ENCODE measurements at regions not wholly inside any gene's neighbourhood (a gene's known extent, or its start where the extent isn't known, plus 50 kb on each side); places are given as distances from the start of the nearest gene placed in this dataset.

DNA sequence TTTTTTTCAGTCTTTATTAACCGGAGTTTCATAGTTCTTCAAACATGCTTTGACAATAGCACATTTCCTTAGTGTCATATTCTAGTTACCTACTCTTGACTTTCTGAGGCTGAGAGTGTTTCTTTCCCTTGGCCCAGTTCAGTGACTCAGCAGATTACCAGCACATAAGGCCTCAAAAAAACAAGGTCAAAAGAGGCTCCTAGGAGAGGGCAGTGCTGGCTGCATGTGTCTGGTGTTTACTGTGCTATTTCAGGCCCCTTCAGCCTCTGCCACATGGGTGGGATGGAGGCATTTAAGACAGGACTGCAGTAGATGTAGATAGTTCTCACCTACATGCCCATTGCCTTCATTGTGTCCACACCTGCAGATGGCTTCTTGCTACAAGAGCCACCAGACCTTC, 198.2 kb upstream of the SSTR4 start (continued):
- TF ChIP-seq, protein P1, sequence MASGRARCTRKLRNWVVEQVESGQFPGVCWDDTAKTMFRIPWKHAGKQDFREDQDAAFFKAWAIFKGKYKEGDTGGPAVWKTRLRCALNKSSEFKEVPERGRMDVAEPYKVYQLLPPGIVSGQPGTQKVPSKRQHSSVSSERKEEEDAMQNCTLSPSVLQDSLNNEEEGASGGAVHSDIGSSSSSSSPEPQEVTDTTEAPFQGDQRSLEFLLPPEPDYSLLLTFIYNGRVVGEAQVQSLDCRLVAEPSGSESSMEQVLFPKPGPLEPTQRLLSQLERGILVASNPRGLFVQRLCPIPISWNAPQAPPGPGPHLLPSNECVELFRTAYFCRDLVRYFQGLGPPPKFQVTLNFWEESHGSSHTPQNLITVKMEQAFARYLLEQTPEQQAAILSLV (CRISPR knock-in tag; IDR thresholded peaks at IDR 0.05; ENCODE audit: borderline replicate concordance) = no peak
- TF ChIP-seq SAP130 (CRISPR knock-in tag; IDR thresholded peaks at IDR 0.05; ENCODE audit: low read depth) (no peak), RNF2 (conservative IDR thresholded peaks at IDR 0.05; ENCODE audit: low read depth) (no peak)
- TF ChIP-seq, protein P2, sequence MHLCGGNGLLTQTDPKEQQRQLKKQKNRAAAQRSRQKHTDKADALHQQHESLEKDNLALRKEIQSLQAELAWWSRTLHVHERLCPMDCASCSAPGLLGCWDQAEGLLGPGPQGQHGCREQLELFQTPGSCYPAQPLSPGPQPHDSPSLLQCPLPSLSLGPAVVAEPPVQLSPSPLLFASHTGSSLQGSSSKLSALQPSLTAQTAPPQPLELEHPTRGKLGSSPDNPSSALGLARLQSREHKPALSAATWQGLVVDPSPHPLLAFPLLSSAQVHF (CRISPR knock-in tag; IDR thresholded peaks at IDR 0.05) = no peak
- TF ChIP-seq, protein P3, sequence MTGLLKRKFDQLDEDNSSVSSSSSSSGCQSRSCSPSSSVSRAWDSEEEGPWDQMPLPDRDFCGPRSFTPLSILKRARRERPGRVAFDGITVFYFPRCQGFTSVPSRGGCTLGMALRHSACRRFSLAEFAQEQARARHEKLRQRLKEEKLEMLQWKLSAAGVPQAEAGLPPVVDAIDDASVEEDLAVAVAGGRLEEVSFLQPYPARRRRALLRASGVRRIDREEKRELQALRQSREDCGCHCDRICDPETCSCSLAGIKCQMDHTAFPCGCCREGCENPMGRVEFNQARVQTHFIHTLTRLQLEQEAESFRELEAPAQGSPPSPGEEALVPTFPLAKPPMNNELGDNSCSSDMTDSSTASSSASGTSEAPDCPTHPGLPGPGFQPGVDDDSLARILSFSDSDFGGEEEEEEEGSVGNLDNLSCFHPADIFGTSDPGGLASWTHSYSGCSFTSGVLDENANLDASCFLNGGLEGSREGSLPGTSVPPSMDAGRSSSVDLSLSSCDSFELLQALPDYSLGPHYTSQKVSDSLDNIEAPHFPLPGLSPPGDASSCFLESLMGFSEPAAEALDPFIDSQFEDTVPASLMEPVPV (CRISPR knock-in tag; IDR thresholded peaks at IDR 0.05) = no peak

DNA sequence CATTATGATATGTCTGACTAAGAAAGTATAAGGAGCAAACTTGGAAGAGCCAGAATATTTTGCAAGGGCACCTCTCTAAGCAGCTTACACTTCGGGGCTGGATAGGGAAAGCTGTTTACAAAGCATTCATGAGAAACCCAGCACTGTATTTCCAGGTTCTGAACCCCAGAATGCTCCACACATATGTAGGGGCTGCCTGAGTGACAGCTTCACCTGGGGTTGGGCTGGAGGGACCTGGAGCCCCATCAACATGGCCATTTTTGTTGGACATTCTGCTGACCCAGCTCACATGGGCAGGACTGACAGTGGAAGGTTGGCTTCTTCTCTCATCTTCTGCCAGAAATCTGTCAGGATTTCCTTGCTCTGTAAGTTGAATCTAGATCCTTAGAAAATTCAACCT, 197.1 kb upstream of the SSTR4 start:
- no TSS peak for BruUV-seq (replicated peaks)
- no peak for FAIRE-seq
- no peak overlapping the region for H3K27ac ChIP-seq (ENCODE audit: extremely low read length, insufficient read depth, low read length)
- intact Hi-C loops (cut with micrococcal nuclease; ENCODE audit: unreplicated experiment) (no loop called here), in situ Hi-C loops (cut with HindIII; ENCODE audit: extremely low pct_ligation_motif_present, low pct_unique_long_range_greater_than_20kb) (no loop called here)
- no peaks in the 10 kb centered on the region for H3K79me2 ChIP-seq (ENCODE audit: insufficient read depth, low read length)
- POLR2A ChIA-PET = no interaction called here
- H3K9ac ChIP-seq (ENCODE audit: insufficient read depth, low read depth, low read length) = no peak overlapping the region
- no peaks in the 10 kb centered on the region for H4K20me1 ChIP-seq (ENCODE audit: insufficient read depth, low read length)
- H3K4me1 ChIP-seq (ENCODE audit: insufficient read depth, low read length) = no peaks in the 10 kb centered on the region
- no peaks in the 10 kb centered on the region for H3K36me3 ChIP-seq (replicated peaks in 1 of 2; ENCODE audit: control insufficient read depth in 1 of 2, insufficient read depth in 2 of 2, low read length in 2 of 2)
- H3K9me3 ChIP-seq (ENCODE audit: low read length) = no peaks in the 10 kb centered on the region
- ATAC-seq = no peak
- CTCF ChIA-PET (ENCODE audit: low intra/inter-chr PET ratio, low total read pairs) = no interaction called here
- TF ChIP-seq ISX (CRISPR knock-in tag; conservative IDR thresholded peaks at IDR 0.05) = no peak
- TF ChIP-seq ZNF792 (CRISPR knock-in tag; IDR thresholded peaks at IDR 0.05) = no peak
- TF ChIP-seq IRF2 (CRISPR knock-in tag; IDR thresholded peaks at IDR 0.05) = no peak
- no peak for TF ChIP-seq KDM2A (CRISPR knock-in tag; IDR thresholded peaks at IDR 0.05; ENCODE audit: borderline replicate concordance, low read depth)
- no peak for TF ChIP-seq ZNF205 (CRISPR knock-in tag; IDR thresholded peaks at IDR 0.05)
- TF ChIP-seq, protein P4, sequence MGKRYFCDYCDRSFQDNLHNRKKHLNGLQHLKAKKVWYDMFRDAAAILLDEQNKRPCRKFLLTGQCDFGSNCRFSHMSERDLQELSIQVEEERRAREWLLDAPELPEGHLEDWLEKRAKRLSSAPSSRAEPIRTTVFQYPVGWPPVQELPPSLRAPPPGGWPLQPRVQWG (CRISPR knock-in tag; IDR thresholded peaks at IDR 0.05; ENCODE audit: borderline replicate concordance, low read depth) = no peak
- TF ChIP-seq, protein P5, sequence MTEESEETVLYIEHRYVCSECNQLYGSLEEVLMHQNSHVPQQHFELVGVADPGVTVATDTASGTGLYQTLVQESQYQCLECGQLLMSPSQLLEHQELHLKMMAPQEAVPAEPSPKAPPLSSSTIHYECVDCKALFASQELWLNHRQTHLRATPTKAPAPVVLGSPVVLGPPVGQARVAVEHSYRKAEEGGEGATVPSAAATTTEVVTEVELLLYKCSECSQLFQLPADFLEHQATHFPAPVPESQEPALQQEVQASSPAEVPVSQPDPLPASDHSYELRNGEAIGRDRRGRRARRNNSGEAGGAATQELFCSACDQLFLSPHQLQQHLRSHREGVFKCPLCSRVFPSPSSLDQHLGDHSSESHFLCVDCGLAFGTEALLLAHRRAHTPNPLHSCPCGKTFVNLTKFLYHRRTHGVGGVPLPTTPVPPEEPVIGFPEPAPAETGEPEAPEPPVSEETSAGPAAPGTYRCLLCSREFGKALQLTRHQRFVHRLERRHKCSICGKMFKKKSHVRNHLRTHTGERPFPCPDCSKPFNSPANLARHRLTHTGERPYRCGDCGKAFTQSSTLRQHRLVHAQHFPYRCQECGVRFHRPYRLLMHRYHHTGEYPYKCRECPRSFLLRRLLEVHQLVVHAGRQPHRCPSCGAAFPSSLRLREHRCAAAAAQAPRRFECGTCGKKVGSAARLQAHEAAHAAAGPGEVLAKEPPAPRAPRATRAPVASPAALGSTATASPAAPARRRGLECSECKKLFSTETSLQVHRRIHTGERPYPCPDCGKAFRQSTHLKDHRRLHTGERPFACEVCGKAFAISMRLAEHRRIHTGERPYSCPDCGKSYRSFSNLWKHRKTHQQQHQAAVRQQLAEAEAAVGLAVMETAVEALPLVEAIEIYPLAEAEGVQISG (CRISPR knock-in tag; IDR thresholded peaks at IDR 0.05) = no peak
- TF ChIP-seq, protein P6, sequence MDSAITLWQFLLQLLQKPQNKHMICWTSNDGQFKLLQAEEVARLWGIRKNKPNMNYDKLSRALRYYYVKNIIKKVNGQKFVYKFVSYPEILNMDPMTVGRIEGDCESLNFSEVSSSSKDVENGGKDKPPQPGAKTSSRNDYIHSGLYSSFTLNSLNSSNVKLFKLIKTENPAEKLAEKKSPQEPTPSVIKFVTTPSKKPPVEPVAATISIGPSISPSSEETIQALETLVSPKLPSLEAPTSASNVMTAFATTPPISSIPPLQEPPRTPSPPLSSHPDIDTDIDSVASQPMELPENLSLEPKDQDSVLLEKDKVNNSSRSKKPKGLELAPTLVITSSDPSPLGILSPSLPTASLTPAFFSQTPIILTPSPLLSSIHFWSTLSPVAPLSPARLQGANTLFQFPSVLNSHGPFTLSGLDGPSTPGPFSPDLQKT (CRISPR knock-in tag; IDR thresholded peaks at IDR 0.05; ENCODE audit: borderline replicate concordance) = no peak
- no peak for TF ChIP-seq ZSCAN21 (CRISPR knock-in tag; IDR thresholded peaks at IDR 0.05; ENCODE audit: borderline replicate concordance)
- TF ChIP-seq IRX3 (CRISPR knock-in tag; IDR thresholded peaks at IDR 0.05; ENCODE audit: borderline replicate concordance, low read depth) = no peak
- no peak for TF ChIP-seq KDM5A (IDR thresholded peaks at IDR 0.05; ENCODE audit: borderline replicate concordance, low read length)
- no peak overlapping the region for H3K4me2 ChIP-seq (ENCODE audit: low read depth, low read length)
- H3K27me3 ChIP-seq (ENCODE audit: control insufficient read depth in 1 of 2, insufficient read depth in 2 of 2, low read length in 2 of 2) = no peaks in the 10 kb centered on the region; a peak in 1 of 5 replicates
- DNase-seq (ENCODE audit: low spot score) = no peak
- H2AFZ ChIP-seq (ENCODE audit: low read length) = no peak overlapping the region
- no peak overlapping the region for H3K4me3 ChIP-seq (replicated peaks in 1 of 3; ENCODE audit: insufficient read depth in 1 of 3, low read depth in 2 of 3, low read length in 3 of 3)
- WGBS (ENCODE audit: low lambda C conversion rate) = 0% methylated on average over 1 of the region's 1 CpG

All from HepG2 (cell line).